HG03520 (cell line): ENCODE measurements at regions not wholly inside any gene's neighbourhood (a gene's known extent, or its start where the extent isn't known, plus 50 kb on each side); places are given as distances from the start of the nearest gene placed in this dataset.

Experiments
- ATAC-seq: cut with Tn5 transposase; IDR thresholded peaks from one replicate; pipeline ENCODE4 v1.9.1; 2021; ENCODE audit warnings: mild to moderate bottlenecking, moderate library complexity; ENCODE audit not compliant: unreplicated experiment

GRCh38 chr2:6495466-6495865 lies 370.2 kb downstream of the CMPK2 start:
- no peak for ATAC-seq

- ATAC-seq, result no peak
Measured at GRCh38 chr2:6496376-6496775, 369.3 kb downstream of the CMPK2 start.

- no peak for ATAC-seq
Measured at GRCh38 chr2:6497048-6497447, 368.7 kb downstream of the CMPK2 start.

DNA sequence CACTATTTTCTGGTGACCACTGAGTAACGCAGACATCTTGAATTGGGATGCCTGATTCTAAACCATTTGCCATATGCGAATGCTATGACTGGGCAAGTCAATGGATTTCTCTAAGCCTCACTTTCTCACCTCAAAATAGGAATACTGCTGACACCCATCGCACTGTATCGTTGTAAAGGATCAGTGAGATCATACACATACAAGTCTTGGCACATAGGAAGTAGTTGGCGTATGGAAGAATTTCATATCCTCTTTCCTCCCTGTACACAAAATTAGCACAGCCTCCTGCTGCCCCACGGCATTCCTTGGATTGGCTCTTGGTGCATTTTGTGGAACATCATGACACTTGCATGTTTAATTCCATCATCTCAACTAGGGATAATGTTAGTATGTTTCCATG lies 366.9 kb downstream of the CMPK2 start:
- no peak for ATAC-seq

- ATAC-seq, result no peak
Measured at GRCh38 chr2:6499691-6500090, 366.0 kb downstream of the CMPK2 start.

GRCh38 chr2:6506361-6506794 lies 359.3 kb downstream of the CMPK2 start:
- no peak for ATAC-seq

DNA sequence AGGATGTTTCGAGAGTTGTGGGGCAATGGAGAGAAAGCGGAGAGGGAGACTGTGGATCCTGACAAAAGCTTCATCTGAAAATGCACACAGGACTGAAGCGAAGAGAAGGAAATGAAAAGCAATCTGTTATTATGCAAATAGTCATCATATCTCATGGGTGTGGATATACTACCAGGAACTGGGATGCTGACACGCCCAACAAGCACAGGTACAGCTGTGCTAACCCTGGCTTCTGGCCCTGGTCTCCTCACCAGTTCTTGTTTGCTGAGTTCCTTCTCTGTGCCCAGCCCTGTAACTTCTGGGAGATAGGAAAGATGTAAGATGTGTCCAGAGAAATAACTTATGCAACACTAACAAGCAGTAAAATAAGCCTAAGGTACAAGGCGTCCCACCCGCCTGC lies 358.8 kb downstream of the CMPK2 start:
- ATAC-seq, result no peak

GRCh38 chr2:6510532-6510931 lies 355.2 kb downstream of the CMPK2 start:
- no peak for ATAC-seq

GRCh38 chr2:6512589-6512988 lies 353.1 kb downstream of the CMPK2 start:
- ATAC-seq, result no peak

DNA sequence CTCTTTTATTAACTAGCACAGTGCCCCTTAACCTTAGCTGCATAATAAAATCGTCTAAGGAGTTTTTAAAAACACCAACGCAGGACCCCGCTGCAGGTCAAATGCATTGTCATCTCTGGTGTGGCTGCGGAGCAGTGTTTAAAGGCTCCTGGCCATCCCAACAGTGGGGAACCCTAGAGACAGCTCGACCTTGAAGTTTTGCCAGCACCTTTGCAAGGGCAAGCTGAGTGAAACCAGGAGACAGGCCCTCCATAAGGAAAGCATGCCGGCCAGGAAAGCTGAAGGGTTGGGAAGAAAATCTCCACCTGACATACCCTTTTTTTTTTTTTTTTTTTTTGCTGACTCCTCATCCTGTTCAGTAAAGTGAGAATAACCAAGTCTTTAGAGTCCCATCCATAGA lies 349.0 kb downstream of the CMPK2 start:
- no peak for ATAC-seq

DNA sequence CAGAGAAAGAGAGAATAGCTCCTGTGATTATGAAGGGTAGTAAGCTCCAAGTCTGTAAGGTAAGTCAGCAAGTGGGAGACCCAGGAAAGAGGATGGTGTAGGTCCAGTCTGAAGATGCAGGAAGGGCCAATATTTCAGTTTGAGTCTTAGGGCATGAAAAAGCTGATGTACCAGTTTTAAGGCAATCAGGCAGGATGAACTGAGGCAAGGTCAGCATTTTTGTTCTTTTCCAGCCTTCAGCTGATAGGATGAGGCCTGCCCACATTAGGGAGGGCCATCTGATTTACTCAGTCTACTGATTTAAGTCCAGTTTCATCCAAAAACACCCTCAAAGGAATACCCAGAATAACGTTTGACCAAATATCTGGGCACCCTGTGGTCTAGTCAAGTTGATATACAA lies 347.3 kb downstream of the CMPK2 start:
- no peak for ATAC-seq

DNA sequence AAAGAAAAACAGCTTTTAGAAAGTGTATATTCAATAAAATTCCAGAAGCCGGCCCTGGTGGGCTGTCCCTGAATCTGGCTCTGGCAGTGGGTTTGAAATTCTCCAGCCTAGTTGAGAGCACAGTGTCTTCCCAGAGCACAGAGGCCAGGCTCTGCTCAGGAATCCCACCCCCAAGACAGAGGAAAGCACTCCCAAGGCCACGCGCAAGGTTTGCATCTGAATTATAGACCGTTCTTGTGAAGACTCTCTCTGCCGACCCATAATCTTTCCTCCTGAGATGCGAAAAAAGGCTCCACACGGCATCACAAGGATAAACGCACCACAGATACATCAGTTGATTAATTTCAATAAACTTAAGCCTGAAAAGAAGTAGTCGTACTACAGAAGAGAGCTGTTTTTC lies 342.2 kb downstream of the CMPK2 start:
- no peak for ATAC-seq

- ATAC-seq, result no peak
Measured at GRCh38 chr2:6524691-6525474, 340.8 kb downstream of the CMPK2 start.

- ATAC-seq, result no peak
Measured at GRCh38 chr2:6525475-6525964, 340.2 kb downstream of the CMPK2 start.

DNA sequence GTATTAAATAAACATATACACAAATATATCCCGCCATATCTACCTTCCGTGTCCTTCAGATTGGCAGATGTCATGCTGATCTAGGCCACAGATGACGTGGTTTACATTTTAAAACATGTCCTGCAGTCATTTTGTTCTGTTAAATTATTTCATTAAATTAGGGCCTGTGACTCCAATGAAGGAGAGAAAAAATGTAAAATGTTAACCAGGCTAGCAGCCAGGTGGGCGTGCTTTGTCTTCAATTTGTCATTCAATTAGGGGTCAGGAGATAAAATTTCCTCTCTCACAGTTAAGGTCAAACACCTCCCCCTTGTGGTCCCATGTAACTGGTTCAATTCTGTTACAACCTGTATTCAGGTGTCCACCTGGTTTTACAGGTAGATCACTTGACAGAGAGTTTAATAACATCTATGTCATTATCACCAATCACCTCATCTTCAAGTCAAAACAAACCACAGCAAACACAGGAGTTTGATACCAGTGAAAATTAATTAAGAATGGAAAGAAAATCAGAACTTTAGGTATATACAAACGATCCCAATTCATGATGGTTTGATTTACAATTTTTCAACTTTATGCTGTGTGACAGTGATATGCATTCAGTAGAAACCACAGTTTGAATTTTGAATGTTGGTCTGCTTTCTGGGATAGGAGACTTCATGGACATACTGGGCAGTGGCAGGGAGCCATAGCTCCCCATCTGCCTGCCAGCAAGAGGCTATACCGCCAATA lies 339.4 kb downstream of the CMPK2 start:
- ATAC-seq, result no peak

GRCh38 chr2:6531304-6531703 lies 334.4 kb downstream of the CMPK2 start:
- no peak for ATAC-seq

- ATAC-seq, result no peak
Measured at GRCh38 chr2:6535572-6535971, 330.1 kb downstream of the CMPK2 start.

GRCh38 chr2:6538607-6539006 lies 327.1 kb downstream of the CMPK2 start:
- no peak for ATAC-seq

GRCh38 chr2:6545336-6545735 lies 320.4 kb downstream of the CMPK2 start:
- no peak for ATAC-seq

- no peak for ATAC-seq
Measured at GRCh38 chr2:6545795-6546194, 319.9 kb downstream of the CMPK2 start.

DNA sequence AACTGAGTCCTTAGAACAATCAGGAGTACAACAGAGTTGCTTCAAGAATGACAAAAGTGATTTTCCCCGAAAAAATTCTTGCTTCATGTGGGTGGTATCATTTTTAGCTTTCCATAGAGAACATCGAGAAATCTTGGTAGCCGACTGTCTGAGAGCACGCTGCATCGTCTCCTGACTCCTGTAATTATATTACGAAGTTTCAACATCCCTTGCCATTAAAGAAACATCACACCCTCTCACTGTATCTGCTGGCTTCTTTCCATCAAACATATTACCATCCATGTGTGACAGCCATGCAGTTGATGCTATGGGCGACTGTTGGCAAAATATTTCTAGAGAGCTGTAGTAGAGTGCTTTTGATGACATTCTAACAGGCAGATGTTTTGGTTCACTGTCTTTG lies 311.2 kb downstream of the CMPK2 start:
- no peak for ATAC-seq

DNA sequence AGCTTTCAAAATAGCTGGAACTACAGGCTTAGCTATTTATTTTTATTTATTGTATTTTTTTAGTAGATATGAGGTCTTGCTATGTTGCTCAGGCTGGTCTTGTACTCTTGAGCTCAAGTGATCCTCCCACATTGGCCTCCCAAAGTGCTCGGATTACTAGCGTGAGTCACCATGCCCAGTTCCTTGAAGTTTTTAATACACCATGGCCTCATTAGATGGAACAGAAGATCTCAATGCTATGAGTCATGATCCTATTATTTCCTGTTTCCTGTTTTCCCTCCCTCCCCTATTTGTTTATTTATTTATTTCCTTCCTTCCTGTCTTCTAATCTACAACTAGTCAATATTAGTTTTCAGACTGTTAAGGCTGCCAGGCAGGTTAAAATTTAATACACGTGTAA lies 309.0 kb downstream of the CMPK2 start:
- ATAC-seq, result no peak
